Nephron (organoid): ENCODE measurements at regions not wholly inside any gene's neighbourhood (a gene's known extent, or its start where the extent isn't known, plus 50 kb on each side); places are given as distances from the start of the nearest gene placed in this dataset.
"Not testable (repeated sequence)": the region's sequence is repeated elsewhere in the genome, so short reads cannot be mapped to it uniquely, and the experiment has no call there.

Experiments
- H3K27ac Mint-ChIP-seq, 3 experiments: 2 replicates each; pipeline ENCODE4 v1.8.0; 2020; ENCODE audit warnings: mixed read lengths in 3 of 3, mild to moderate bottlenecking in 2 of 3, moderate library complexity in 1 of 3
- H3K27me3 Mint-ChIP-seq: 2 replicates; pipeline ENCODE4 v1.8.0; 2021; ENCODE audit warnings: low read depth, mild to moderate bottlenecking, moderate library complexity, mixed read lengths
- H3K36me3 Mint-ChIP-seq: 2 replicates; pipeline ENCODE4 v1.8.0; 2020; ENCODE audit warnings: low read depth, mixed read lengths
- H3K4me1 Mint-ChIP-seq: 2 replicates; pipeline ENCODE4 v1.8.0; 2020; ENCODE audit warnings: mixed read lengths
- H3K4me3 Mint-ChIP-seq, 3 experiments: 2 replicates each; pipeline ENCODE4 v1.8.0; 2020; ENCODE audit warnings: mild to moderate bottlenecking in 3 of 3, mixed read lengths in 3 of 3, moderate library complexity in 2 of 3
- H3K9me3 Mint-ChIP-seq: 2 replicates; pipeline ENCODE4 v1.8.0; 2020; ENCODE audit warnings: mixed read lengths
- TF ChIP-seq, protein P1 (sequence below), 3 experiments: fragments of 200-600 bp; sonication (generic); IDR thresholded peaks; one replicate each; pipeline ENCODE4 v1.5.0; 2021; ENCODE audit warnings: antibody characterized with exemption in 3 of 3; ENCODE audit not compliant: unreplicated experiment in 3 of 3

DNA sequence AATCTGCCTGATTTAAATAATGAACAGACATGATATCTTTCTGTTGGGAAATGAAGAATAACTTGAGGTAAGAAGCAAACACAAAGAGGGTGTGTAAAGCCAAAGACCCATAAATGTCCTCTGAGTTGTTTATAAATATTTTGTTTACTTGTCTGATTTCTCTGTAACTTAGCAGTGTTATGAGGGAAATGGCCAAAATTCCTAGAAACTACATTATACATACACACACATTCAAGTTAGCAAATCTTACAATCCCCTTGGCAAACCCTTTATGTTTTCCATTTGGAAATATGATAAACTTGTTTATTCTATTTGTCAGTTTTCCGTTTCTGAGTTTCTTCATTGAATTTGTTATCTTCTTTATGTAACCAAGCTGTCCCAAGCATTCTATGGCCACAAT lies 81.4 kb upstream of the TCF21 start:
- Mint-ChIP-seq H3K36me3 (peaks cover 2% of the 10 kb centered on the region), H3K27me3 (no peaks in the 10 kb centered on the region), H3K4me1 (peaks cover 25% of the 10 kb centered on the region), H3K4me3 (no peak overlapping the region), H3K9me3 (peaks cover 7% of the 10 kb centered on the region), H3K27ac (peak overlapping the region in 2 of 3 experiments; percentile 22 to 56)
- TF ChIP-seq, protein P1, sequence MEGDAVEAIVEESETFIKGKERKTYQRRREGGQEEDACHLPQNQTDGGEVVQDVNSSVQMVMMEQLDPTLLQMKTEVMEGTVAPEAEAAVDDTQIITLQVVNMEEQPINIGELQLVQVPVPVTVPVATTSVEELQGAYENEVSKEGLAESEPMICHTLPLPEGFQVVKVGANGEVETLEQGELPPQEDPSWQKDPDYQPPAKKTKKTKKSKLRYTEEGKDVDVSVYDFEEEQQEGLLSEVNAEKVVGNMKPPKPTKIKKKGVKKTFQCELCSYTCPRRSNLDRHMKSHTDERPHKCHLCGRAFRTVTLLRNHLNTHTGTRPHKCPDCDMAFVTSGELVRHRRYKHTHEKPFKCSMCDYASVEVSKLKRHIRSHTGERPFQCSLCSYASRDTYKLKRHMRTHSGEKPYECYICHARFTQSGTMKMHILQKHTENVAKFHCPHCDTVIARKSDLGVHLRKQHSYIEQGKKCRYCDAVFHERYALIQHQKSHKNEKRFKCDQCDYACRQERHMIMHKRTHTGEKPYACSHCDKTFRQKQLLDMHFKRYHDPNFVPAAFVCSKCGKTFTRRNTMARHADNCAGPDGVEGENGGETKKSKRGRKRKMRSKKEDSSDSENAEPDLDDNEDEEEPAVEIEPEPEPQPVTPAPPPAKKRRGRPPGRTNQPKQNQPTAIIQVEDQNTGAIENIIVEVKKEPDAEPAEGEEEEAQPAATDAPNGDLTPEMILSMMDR (IDR thresholded peaks at IDR 0.05; ENCODE audit: unreplicated experiment in 3 of 3) = no peak

DNA sequence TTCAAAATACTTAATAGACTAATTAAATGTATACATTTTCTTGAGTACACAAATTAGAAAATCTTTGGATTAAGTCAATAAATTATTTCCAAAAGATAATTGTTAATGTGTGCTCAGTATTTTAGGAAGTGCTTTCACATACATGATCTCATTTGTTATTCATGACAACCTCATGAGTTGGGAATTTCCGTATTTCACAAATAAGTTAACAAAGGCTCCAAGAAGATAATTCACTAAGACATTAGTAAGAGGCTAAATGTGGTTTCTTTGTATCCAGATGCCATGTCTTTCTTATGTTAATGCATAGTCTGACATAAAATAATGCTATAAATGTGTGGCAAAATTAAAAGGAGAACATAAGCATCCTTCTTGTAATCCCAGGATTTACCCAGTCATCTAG lies 79.5 kb upstream of the TCF21 start:
- peaks cover 24% of the 10 kb centered on the region for H3K4me1 Mint-ChIP-seq
- H3K4me3 Mint-ChIP-seq = no peak overlapping the region
- no peaks in the 10 kb centered on the region for H3K36me3 Mint-ChIP-seq
- no peak overlapping the region for H3K27ac Mint-ChIP-seq
- TF ChIP-seq, protein P1 (IDR thresholded peaks at IDR 0.05; ENCODE audit: unreplicated experiment in 3 of 3) = no peak
- H3K9me3 Mint-ChIP-seq = peaks cover 4% of the 10 kb centered on the region
- H3K27me3 Mint-ChIP-seq = no peaks in the 10 kb centered on the region

DNA sequence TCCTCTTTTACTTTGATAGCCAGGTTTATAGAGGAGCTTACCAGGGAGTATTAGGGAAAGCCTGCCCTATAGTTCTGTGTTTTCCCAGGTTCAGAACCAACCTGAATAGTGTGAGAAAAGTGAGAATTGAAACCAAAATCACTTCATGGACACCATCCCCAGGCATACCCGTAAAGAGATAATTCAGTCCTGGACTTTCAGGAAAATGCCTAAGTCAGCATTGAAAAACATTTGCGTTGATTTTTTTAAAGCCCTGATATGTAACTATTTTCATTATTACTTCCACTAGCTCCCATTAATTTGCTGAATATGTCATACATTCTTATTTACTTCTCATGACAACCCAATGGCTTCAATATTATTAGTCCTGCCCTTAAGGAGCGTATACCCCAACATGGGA lies 77.4 kb upstream of the TCF21 start:
- no peak overlapping the region for H3K4me3 Mint-ChIP-seq
- H3K36me3 Mint-ChIP-seq = no peaks in the 10 kb centered on the region
- peaks cover 4% of the 10 kb centered on the region for H3K9me3 Mint-ChIP-seq
- no peaks in the 10 kb centered on the region for H3K27me3 Mint-ChIP-seq
- TF ChIP-seq, protein P1 (IDR thresholded peaks at IDR 0.05; ENCODE audit: unreplicated experiment in 3 of 3) = no peak
- peaks cover 24% of the 10 kb centered on the region for H3K4me1 Mint-ChIP-seq
- peak overlapping the region in 1 of 3 experiments; percentile 53 for H3K27ac Mint-ChIP-seq

DNA sequence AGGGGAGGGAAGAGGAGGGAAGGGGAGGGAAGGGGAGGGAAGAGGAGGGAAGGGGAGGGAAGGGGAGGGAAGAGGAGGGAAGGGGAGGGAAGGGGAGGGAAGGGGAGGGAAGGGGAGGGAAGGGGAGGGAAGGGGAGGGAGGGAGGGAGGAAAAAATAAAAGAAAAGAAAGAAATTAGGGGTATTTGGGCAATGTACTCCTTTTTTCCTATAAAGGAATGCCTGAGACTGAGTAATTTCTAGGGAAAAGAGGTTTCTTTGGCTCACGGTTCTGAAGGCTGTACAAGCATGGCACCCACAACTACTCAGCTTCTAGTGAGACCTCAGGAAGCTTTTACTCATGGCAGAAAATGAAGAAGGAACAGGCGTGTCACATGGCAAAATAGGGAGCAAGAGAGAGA lies 76.5 kb upstream of the TCF21 start:
- not testable (repeated sequence) for H3K9me3 Mint-ChIP-seq, H3K4me3 Mint-ChIP-seq, H3K27me3 Mint-ChIP-seq, H3K36me3 Mint-ChIP-seq, H3K27ac Mint-ChIP-seq
- H3K4me1 Mint-ChIP-seq = peaks cover 17% of the 10 kb centered on the region

DNA sequence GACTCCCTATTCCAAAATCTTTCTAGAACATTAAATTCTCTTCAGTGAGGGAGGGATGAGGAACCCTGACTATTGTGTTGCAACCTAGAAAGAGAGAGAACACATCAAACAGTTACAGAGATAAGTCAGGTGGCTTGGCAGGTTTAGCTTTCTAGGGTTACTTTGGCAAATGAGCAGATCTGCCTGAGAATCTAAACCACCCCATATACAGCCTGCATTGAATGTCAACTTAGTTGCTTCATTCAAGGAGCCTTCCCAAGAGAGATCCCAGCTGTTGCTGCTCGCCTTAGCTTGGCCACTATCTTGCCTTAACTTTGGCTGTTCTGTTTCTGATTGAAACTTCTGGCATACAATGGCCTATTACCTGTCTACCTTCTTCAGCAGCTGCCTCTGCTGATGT lies 74.7 kb upstream of the TCF21 start:
- H3K4me1 Mint-ChIP-seq = peaks cover 13% of the 10 kb centered on the region
- TF ChIP-seq, protein P1 (IDR thresholded peaks at IDR 0.05; ENCODE audit: unreplicated experiment in 3 of 3) = no peak
- H3K4me3 Mint-ChIP-seq = no peak overlapping the region
- no peaks in the 10 kb centered on the region for H3K36me3 Mint-ChIP-seq
- no peak overlapping the region for H3K27ac Mint-ChIP-seq
- no peaks in the 10 kb centered on the region for H3K27me3 Mint-ChIP-seq
- peaks cover 4% of the 10 kb centered on the region for H3K9me3 Mint-ChIP-seq

DNA sequence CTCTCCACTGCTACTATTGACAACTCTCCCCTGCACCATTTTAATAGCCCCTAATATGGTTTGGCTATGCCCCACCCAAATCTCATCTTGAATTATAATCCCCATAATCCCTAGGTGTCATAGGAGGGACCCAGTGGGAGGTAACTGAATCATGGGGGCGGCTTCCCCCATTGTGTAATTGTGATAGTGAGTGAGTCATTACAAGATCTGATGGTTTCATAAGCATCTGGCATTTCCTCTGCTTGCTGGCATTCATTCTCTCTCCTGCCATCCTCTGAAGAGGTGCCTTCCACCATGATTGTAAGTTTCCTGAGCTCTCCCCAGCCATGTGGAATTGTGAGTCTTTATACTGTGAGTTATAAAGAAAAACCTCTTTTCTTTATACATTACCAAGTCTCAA lies 74.1 kb upstream of the TCF21 start:
- no peak overlapping the region for H3K4me3 Mint-ChIP-seq

More for the DNA sequence above, 74.1 kb upstream of the TCF21 start:
- Mint-ChIP-seq H3K9me3 (peaks cover 4% of the 10 kb centered on the region), H3K36me3 (no peaks in the 10 kb centered on the region), H3K4me1 (peaks cover 13% of the 10 kb centered on the region), H3K27ac (no peak overlapping the region), H3K27me3 (no peaks in the 10 kb centered on the region)
- TF ChIP-seq, protein P1 (IDR thresholded peaks at IDR 0.05; ENCODE audit: unreplicated experiment in 3 of 3) = no peak
